HCT116 (cell line): ENCODE measurements at regions not wholly inside any gene's neighbourhood (a gene's known extent, or its start where the extent isn't known, plus 50 kb on each side); places are given as distances from the start of the nearest gene placed in this dataset.

ENCODE experiments used
- ATAC-seq: fragments of 200-7000 bp; cut with Tn5 transposase; 2 replicates; pipeline ENCODE4 v1.9.1; 2020; ENCODE audit warnings: mild to moderate bottlenecking, moderate library complexity
- BruUV-seq: library from RNA; stranded (reverse); fragments of 400-500 nt; replicated peaks from 2 replicates; lab custom pipeline; 2021; lab: Mats Ljungman, UMichigan
- CTCF ChIA-PET: fragments of 300-600 bp; sonication (Branson Sonifier 250); formaldehyde crosslinking; loops from one replicate; lab custom pipeline; 2021; ENCODE audit warnings: antibody characterized with exemption; lab: Charles Lee
- POLR2A ChIA-PET: fragments of 300-600, 350-600 bp; sonication (Branson Sonifier 250); formaldehyde crosslinking; loops from one replicate; lab custom pipeline; 2021; ENCODE audit warnings: antibody characterized with exemption; lab: Charles Lee
- RAD21 ChIA-PET, 2 experiments: fragments of 300-600 bp; sonication (Branson Sonifier 250); formaldehyde crosslinking; loops; one replicate each; lab custom pipeline; 2023; ENCODE audit warnings: low total read pairs in 2 of 2; ENCODE audit not compliant: uncharacterized antibody in 2 of 2, unreplicated experiment in 2 of 2, low non-redundant PET in 1 of 2; lab: Charles Lee
- DNase-seq: peaks from one replicate; pipeline ENCODE4 v3.0.0-alpha.2; 2010; ENCODE audit warnings: low read depth, low spot score
- H2AFZ ChIP-seq: fragments of 200-600 bp; shearing (Covaris generic), sonication (generic); 2 replicates; pipeline ENCODE4 v1.6.1; 2017; ENCODE audit warnings: low read depth, mixed run types, mixed read lengths, antibody characterized with exemption, low read length; ENCODE audit not compliant: poor library complexity, severe bottlenecking
- H3K27ac ChIP-seq: 2 replicates; pipeline ENCODE4 v1.5.1; 2012; ENCODE audit warnings: low read depth, low read length
- H3K27me3 ChIP-seq: fragments of 200-600 bp; sonication (generic); 2 replicates; pipeline ENCODE4 v1.6.1; 2016; ENCODE audit warnings: mixed run types, low read length, mixed read lengths; ENCODE audit not compliant: insufficient read depth
- H3K36me3 ChIP-seq, 2 experiments: fragments of 200-500 bp in 1 of 2; fragments of 200-600 bp in 1 of 2; sonication (Bioruptor generic) in 1 of 2; sonication (generic) in 1 of 2; 2 replicates each; pipeline versions ENCODE4 v1.5.1 to v1.6.1; 2014 to 2016; ENCODE audit warnings: low read length in 2 of 2, inconsistent platforms in 1 of 2, mixed read lengths in 1 of 2, mixed run types in 1 of 2; ENCODE audit not compliant: insufficient read depth in 2 of 2, control insufficient read depth in 1 of 2
- H3K4me1 ChIP-seq, 2 experiments: fragments of 200-600 bp in 1 of 2; sonication (generic) in 1 of 2; 2 replicates each; pipeline versions ENCODE4 v1.5.1 to v1.6.1; 2012 to 2017; ENCODE audit warnings: low read length in 2 of 2, inconsistent platforms in 1 of 2, mild to moderate bottlenecking in 1 of 2, mixed read lengths in 1 of 2, mixed run types in 1 of 2, moderate library complexity in 1 of 2; ENCODE audit not compliant: insufficient read depth in 2 of 2, control insufficient read depth in 1 of 2
- H3K4me2 ChIP-seq: fragments of 200-600 bp; sonication (generic); 2 replicates; pipeline ENCODE4 v1.6.1; 2017; ENCODE audit warnings: mixed run types, low read length, mixed read lengths
- H3K4me3 ChIP-seq, 2 experiments: fragments of 200-600 bp in 1 of 2; sonication (generic) in 1 of 2; replicated peaks in 1 of 2; 2 replicates each; pipeline ENCODE4 v1.5.1; 2011 to 2016; ENCODE audit warnings: low read length in 2 of 2, control low read depth in 1 of 2, low read depth in 1 of 2, mild to moderate bottlenecking in 1 of 2, mixed read lengths in 1 of 2, mixed run types in 1 of 2
- H3K79me2 ChIP-seq: fragments of 200-600 bp; sonication (generic); 2 replicates; pipeline ENCODE4 v1.6.1; 2017; ENCODE audit warnings: mild to moderate bottlenecking, mixed run types, low read length, moderate library complexity, mixed read lengths; ENCODE audit not compliant: insufficient read depth
- H3K9ac ChIP-seq: fragments of 200-600 bp; sonication (generic); 2 replicates; pipeline ENCODE4 v1.6.1; 2016; ENCODE audit warnings: low read length, mixed read lengths
- H3K9me2 ChIP-seq: fragments of 200-600 bp; sonication (generic), shearing (Covaris generic); 2 replicates; pipeline ENCODE4 v1.6.1; 2017; ENCODE audit warnings: mixed run types, mild to moderate bottlenecking, moderate library complexity; ENCODE audit not compliant: insufficient read depth
- H3K9me3 ChIP-seq, 2 experiments: fragments of 200-500 bp in 1 of 2; fragments of 200-600 bp in 1 of 2; sonication (Bioruptor generic) in 1 of 2; sonication (generic) in 1 of 2; 2 replicates each; pipeline ENCODE4 v1.6.1; 2014 to 2017; ENCODE audit warnings: low read length in 2 of 2, mixed read lengths in 2 of 2, inconsistent platforms in 1 of 2, low read depth in 1 of 2, mild to moderate bottlenecking in 1 of 2, mixed run types in 1 of 2, moderate library complexity in 1 of 2; ENCODE audit not compliant: control insufficient read depth in 1 of 2, insufficient read depth in 1 of 2
- H4K20me1 ChIP-seq: fragments of 200-600 bp; sonication (generic), shearing (Covaris generic); 2 replicates; pipeline ENCODE4 v1.6.1; 2017; ENCODE audit warnings: mixed run types, mild to moderate bottlenecking, moderate library complexity; ENCODE audit not compliant: insufficient read depth
- CBX3 ChIP-seq: IDR thresholded peaks from 2 replicates; pipeline ENCODE4 v1.6.1; 2012; ENCODE audit warnings: low read depth
- CEBPB ChIP-seq: IDR thresholded peaks from 2 replicates; pipeline ENCODE4 v1.6.1; 2012; ENCODE audit warnings: low read depth
- EGR1 ChIP-seq: IDR thresholded peaks from 2 replicates; pipeline ENCODE4 v1.6.1; 2012; ENCODE audit warnings: low read depth
- ELF1 ChIP-seq: IDR thresholded peaks from 2 replicates; pipeline ENCODE4 v1.6.1; 2012; ENCODE audit warnings: low read depth, borderline replicate concordance
- EZH2 ChIP-seq: fragments of 200-600 bp; sonication (generic); IDR thresholded peaks from 2 replicates; pipeline ENCODE4 v1.6.1; 2017; ENCODE audit warnings: antibody characterized with exemption, mixed run types
- EZH2phosphoT487 ChIP-seq: fragments of 200-600 bp; IDR thresholded peaks from 2 replicates; pipeline ENCODE4 v1.6.1; 2018; ENCODE audit warnings: antibody characterized with exemption, borderline replicate concordance
- FOSL1 ChIP-seq: IDR thresholded peaks from 2 replicates; pipeline ENCODE4 v1.6.1; 2012; ENCODE audit warnings: low read depth
- JUND ChIP-seq: IDR thresholded peaks from 2 replicates; pipeline ENCODE4 v1.6.1; 2012
- MAX ChIP-seq: IDR thresholded peaks from 2 replicates; pipeline ENCODE4 v1.6.1; 2012
- POLR2A ChIP-seq: IDR thresholded peaks from 2 replicates; pipeline ENCODE4 v1.7.0; 2011; ENCODE audit warnings: borderline replicate concordance; ENCODE audit not compliant: insufficient read depth, insufficient read length; ENCODE audit errors: extremely low read depth
- POLR2AphosphoS5 ChIP-seq: IDR thresholded peaks from 2 replicates; pipeline ENCODE4 v1.6.1; 2011; ENCODE audit warnings: mild to moderate bottlenecking, low read depth, low read length, moderate library complexity
- RAD21 ChIP-seq: IDR thresholded peaks from 2 replicates; pipeline ENCODE4 v1.6.1; 2012; ENCODE audit warnings: low read depth, mild to moderate bottlenecking
- REST ChIP-seq: IDR thresholded peaks from 2 replicates; pipeline ENCODE4 v1.6.1; 2012; ENCODE audit warnings: low read depth
- TCF7L2 ChIP-seq: IDR thresholded peaks from 2 replicates; pipeline ENCODE4 v1.7.0; 2011; ENCODE audit warnings: borderline replicate concordance, inconsistent platforms; ENCODE audit not compliant: insufficient read depth, insufficient read length; ENCODE audit errors: extremely low read depth
- YY1 ChIP-seq: IDR thresholded peaks from 2 replicates; pipeline ENCODE4 v1.6.1; 2011; ENCODE audit warnings: low read length, low read depth, moderate library complexity, mild to moderate bottlenecking; ENCODE audit not compliant: insufficient replicate concordance; ENCODE audit errors: extremely low read depth
- ZBTB33 ChIP-seq: IDR thresholded peaks from 2 replicates; pipeline ENCODE4 v1.6.1; 2011; ENCODE audit warnings: mild to moderate bottlenecking, low read length, moderate library complexity; ENCODE audit not compliant: insufficient replicate concordance; ENCODE audit errors: extremely low read depth
- ZFX ChIP-seq: fragments of 450-650 bp; IDR thresholded peaks from 2 replicates; pipeline ENCODE4 v1.6.1; 2017
- intact Hi-C: fragments of 100-400 bp; cut with micrococcal nuclease; formaldehyde crosslinking; loops from 2 replicates; pipeline ENCODE4 v1.10.0; 2022

GRCh38 chr12:84512751-84513150 lies 399.8 kb downstream of the SLC6A15 start (continued):
- TF ChIP-seq ZBTB33 (no peak), CBX3 (no peak), TCF7L2 (no peak), YY1 (no peak), CEBPB (no peak), EZH2 (no peak), ZFX (no peak)

- intact Hi-C loops = loop anchor here (10.0 kb wide), 1 partner anchor 336 kb away; no protein-coding TSS in a partner anchor
- ATAC-seq = peak; percentile 44; the same call in 1 of the 2 replicates
- H3K27me3 ChIP-seq = no peaks in the 10 kb centered on the region
- peak overlapping the region; percentile 56 for H3K4me2 ChIP-seq
- H3K9ac ChIP-seq = no peak overlapping the region
- H3K27ac ChIP-seq = no peak overlapping the region
- CTCF ChIA-PET = interaction anchor here (1.4 to 3.6 kb wide), 3 partner anchors 11 to 1823 kb away, joined by 5 to 12 read pairs (median 6); partner anchors contain the start of gene TMTC2
- H3K4me1 ChIP-seq = peaks cover 0 to 14% of the 10 kb centered on the region in 2 experiments; a peak in 2 of 4 replicates
- H3K9me3 ChIP-seq = no peaks in the 10 kb centered on the region
- H2AFZ ChIP-seq = peak overlapping the region; percentile 93
- H3K36me3 ChIP-seq = no peaks in the 10 kb centered on the region
- H3K4me3 ChIP-seq = no peak overlapping the region
- RAD21 ChIA-PET = interaction anchor here in 1 of 2 experiments (1.0 kb wide), 1 partner anchor 1823 kb away, joined by 3 read pairs; no protein-coding TSS in a partner anchor
- H3K9me2 ChIP-seq = no peaks in the 10 kb centered on the region
- BruUV-seq = no TSS peak
- no peak for DNase-seq
- H4K20me1 ChIP-seq = no peaks in the 10 kb centered on the region
- no peaks in the 10 kb centered on the region for H3K79me2 ChIP-seq
- POLR2A ChIA-PET = no interaction called here
- TF ChIP-seq CBX3 (no peak), EZH2phosphoT487 (no peak), JUND (no peak), FOSL1 (no peak), CEBPB (no peak), EGR1 (no peak), RAD21 (no peak), TCF7L2 (no peak), ELF1 (no peak), EZH2 (no peak), MAX (no peak), ZBTB33 (no peak), REST (no peak), POLR2A (no peak), POLR2AphosphoS5 (no peak)
Measured at GRCh38 chr12:84508851-84509260, 403.7 kb downstream of the SLC6A15 start.
